Esophagus squamous epithelium (tissue), 4 donors: ENCODE measurements at regions not wholly inside any gene's neighbourhood (a gene's known extent, or its start where the extent isn't known, plus 50 kb on each side); places are given as distances from the start of the nearest gene placed in this dataset.

ENCODE experiments used
- POLR2A ChIP-seq, 4 donors: fragments of 450-650 bp; IDR thresholded peaks; one replicate each; pipeline ENCODE4 v1.6.1; 2017; ENCODE audit warnings: antibody characterized with exemption in 4 of 4, mild to moderate bottlenecking in 4 of 4, moderate library complexity in 3 of 4
- TF ChIP-seq, protein P1 (sequence below), 6 experiments: fragments of 450-650 bp in 4 of 6; fragments of 200-600 bp in 2 of 6; sonication (generic) in 2 of 6; IDR thresholded peaks; one replicate each; pipeline ENCODE4 v1.5.1; 2016 to 2019; ENCODE audit warnings: antibody characterized with exemption in 6 of 6, mild to moderate bottlenecking in 4 of 6, moderate library complexity in 4 of 6

DNA sequence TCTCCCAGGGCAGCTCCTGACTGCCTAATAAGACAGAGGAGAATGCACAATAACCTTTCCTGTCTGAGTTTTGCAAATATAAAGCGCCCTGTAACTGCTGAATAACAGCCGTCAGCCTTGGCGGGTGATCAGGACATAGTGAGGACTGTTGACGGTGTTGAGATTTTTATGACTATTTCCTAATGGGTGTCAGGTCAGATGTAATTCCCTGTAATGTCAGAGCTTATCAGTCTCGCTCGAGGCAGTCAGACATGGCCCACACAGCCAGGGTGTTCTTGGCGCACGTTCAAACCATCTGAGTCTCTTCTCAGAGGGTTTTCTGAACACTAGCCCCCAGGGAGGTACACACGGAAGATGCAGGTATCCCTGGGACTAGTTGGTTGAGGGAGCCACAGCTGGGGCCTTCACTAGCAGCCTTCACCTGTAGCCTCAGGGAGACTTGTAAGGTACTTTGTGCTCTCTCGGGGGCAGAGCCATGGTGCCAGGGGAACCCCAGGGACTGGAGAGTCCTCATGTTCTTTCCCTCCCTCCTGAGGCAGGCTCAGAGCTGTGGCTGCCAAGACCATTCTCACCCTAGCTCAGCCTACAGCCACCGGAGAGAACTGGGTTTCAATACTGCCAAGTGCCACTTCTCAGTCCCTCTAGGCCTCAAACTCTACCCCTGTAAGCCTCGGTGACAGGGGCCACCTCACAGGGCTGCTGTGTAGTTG lies 213.1 kb downstream of the UQCRFS1 start:
- TF ChIP-seq, protein P1, sequence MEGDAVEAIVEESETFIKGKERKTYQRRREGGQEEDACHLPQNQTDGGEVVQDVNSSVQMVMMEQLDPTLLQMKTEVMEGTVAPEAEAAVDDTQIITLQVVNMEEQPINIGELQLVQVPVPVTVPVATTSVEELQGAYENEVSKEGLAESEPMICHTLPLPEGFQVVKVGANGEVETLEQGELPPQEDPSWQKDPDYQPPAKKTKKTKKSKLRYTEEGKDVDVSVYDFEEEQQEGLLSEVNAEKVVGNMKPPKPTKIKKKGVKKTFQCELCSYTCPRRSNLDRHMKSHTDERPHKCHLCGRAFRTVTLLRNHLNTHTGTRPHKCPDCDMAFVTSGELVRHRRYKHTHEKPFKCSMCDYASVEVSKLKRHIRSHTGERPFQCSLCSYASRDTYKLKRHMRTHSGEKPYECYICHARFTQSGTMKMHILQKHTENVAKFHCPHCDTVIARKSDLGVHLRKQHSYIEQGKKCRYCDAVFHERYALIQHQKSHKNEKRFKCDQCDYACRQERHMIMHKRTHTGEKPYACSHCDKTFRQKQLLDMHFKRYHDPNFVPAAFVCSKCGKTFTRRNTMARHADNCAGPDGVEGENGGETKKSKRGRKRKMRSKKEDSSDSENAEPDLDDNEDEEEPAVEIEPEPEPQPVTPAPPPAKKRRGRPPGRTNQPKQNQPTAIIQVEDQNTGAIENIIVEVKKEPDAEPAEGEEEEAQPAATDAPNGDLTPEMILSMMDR (IDR thresholded peaks at IDR 0.05) = no peak
- no peak for TF ChIP-seq POLR2A (IDR thresholded peaks at IDR 0.05)
